GM12892 (cell line): ENCODE measurements at regions not wholly inside any gene's neighbourhood (a gene's known extent, or its start where the extent isn't known, plus 50 kb on each side); places are given as distances from the start of the nearest gene placed in this dataset.

ENCODE experiments used
- POLR2A ChIP-seq: IDR thresholded peaks from 2 replicates; pipeline ENCODE4 v1.6.1; 2011; ENCODE audit warnings: low read depth, low read length, control low read depth
- POLR2AphosphoS5 ChIP-seq: IDR thresholded peaks from 2 replicates; pipeline ENCODE4 v1.6.1; 2011; ENCODE audit warnings: low read depth, low read length, control low read depth
- TAF1 ChIP-seq: IDR thresholded peaks from 2 replicates; pipeline ENCODE4 v1.6.1; 2011; ENCODE audit warnings: low read depth, mild to moderate bottlenecking, control low read depth, low read length, borderline replicate concordance

- no peak for TF ChIP-seq POLR2A
- TF ChIP-seq POLR2AphosphoS5: no peak
- no peak for TF ChIP-seq TAF1
These were observed 172.4 kb downstream of the CASP12 start for GRCh38 chr11:104725796-104726408.
